K562 (cell line): ENCODE measurements at regions not wholly inside any gene's neighbourhood (a gene's known extent, or its start where the extent isn't known, plus 50 kb on each side); places are given as distances from the start of the nearest gene placed in this dataset.

ENCODE experiments used
- ATAC-seq: fragments of 200-7000 bp; cut with Tn5 transposase; 3 replicates; pipeline ENCODE4 v1.9.1; 2020; ENCODE audit warnings: moderate library complexity
- BruUV-seq: library from RNA; stranded (reverse); fragments of 400-500 nt; replicated peaks from 2 replicates; lab custom pipeline; 2021; lab: Mats Ljungman, UMichigan
- CTCF ChIA-PET: fragments of 300-600 bp; formaldehyde crosslinking; extraction: SDS; loops from one replicate; lab custom pipeline; 2021; ENCODE audit warnings: low intra/inter-chr PET ratio; lab: Yijun Ruan, JAX
- POLR2A ChIA-PET: fragments of 300-600, 350-650 bp; sonication (Branson Sonifier 250); formaldehyde crosslinking; extraction: SDS; loops from one replicate; lab custom pipeline; 2021; ENCODE audit warnings: antibody characterized with exemption, inconsistent platforms; lab: Yijun Ruan, JAX
- DNase-seq, 4 experiments: peaks; one replicate each; pipeline versions ENCODE4 v3.0.0 to v3.0.0-alpha.2; 2011 to 2018; ENCODE audit warnings: low spot score in 3 of 4, mixed read lengths in 3 of 4; ENCODE audit errors: extremely low read depth in 1 of 4
- FAIRE-seq: peaks from 2 replicates; lab custom pipeline; 2011; peaks lifted over from hg19 to GRCh38; lab: Jason Lieb, UNC
- H2AFZ ChIP-seq: 2 replicates; pipeline ENCODE4 v1.6.0; 2011; ENCODE audit warnings: low read depth, low read length, control low read depth, inconsistent platforms
- H3K27ac ChIP-seq: fragments of 200-600 bp; 3 replicates; pipeline ENCODE4 v1.8.0; 2011; ENCODE audit warnings: low read depth, mild to moderate bottlenecking, control low read depth, inconsistent platforms, low read length, moderate library complexity, mixed read lengths; ENCODE audit errors: extremely low read depth
- H3K27me3 ChIP-seq, 2 experiments: fragments of 300-600 bp in 1 of 2; 2 replicates in 1 of 2; 3 replicates in 1 of 2; pipeline versions ENCODE4 v1.6.0 to v1.8.0; 2011; ENCODE audit warnings: inconsistent platforms in 2 of 2, low read length in 2 of 2, mild to moderate bottlenecking in 1 of 2, mixed read lengths in 1 of 2, moderate library complexity in 1 of 2; ENCODE audit not compliant: control insufficient read depth in 2 of 2, insufficient read depth in 2 of 2
- H3K36me3 ChIP-seq: fragments of 300-600 bp; 3 replicates; pipeline ENCODE4 v1.8.0; 2011; ENCODE audit warnings: mild to moderate bottlenecking, low read length, inconsistent platforms; ENCODE audit not compliant: control insufficient read depth, insufficient read depth
- H3K4me1 ChIP-seq, 2 experiments: fragments of 200-600 bp in 1 of 2; replicated peaks in 1 of 2; 2 replicates in 1 of 2; 3 replicates in 1 of 2; pipeline versions ENCODE4 v1.5.1 to v1.8.0; 2011; ENCODE audit warnings: inconsistent platforms in 2 of 2, low read length in 2 of 2, mild to moderate bottlenecking in 1 of 2, mixed read lengths in 1 of 2, moderate library complexity in 1 of 2; ENCODE audit not compliant: control insufficient read depth in 2 of 2, insufficient read depth in 2 of 2
- H3K4me2 ChIP-seq: 2 replicates; pipeline ENCODE4 v1.6.1; 2011; ENCODE audit warnings: low read length, control low read depth, inconsistent platforms, mixed read lengths; ENCODE audit not compliant: insufficient read depth
- H3K4me3 ChIP-seq: fragments of 200-600 bp; sonication (generic), shearing (Covaris generic); 2 replicates; pipeline ENCODE4 v1.5.1; 2016; ENCODE audit warnings: control low read depth, inconsistent platforms
- H3K79me2 ChIP-seq: fragments of 200-600 bp; 3 replicates; pipeline ENCODE4 v1.8.0; 2011; ENCODE audit warnings: low read length, inconsistent platforms; ENCODE audit not compliant: control insufficient read depth, insufficient read depth
- H3K9ac ChIP-seq, 2 experiments: 2 replicates each; pipeline versions ENCODE4 v1.6.0 to v1.6.1; 2011; ENCODE audit warnings: low read depth in 2 of 2, low read length in 2 of 2, control low read depth in 1 of 2, inconsistent platforms in 1 of 2, mild to moderate bottlenecking in 1 of 2, mixed read lengths in 1 of 2; ENCODE audit not compliant: insufficient read depth in 1 of 2
- H3K9me1 ChIP-seq: one replicate; pipeline ENCODE4 v1.6.0; 2011; ENCODE audit warnings: inconsistent platforms, mild to moderate bottlenecking, low read length, moderate library complexity; ENCODE audit not compliant: control insufficient read depth, insufficient read depth
- H3K9me3 ChIP-seq: replicated peaks from 2 replicates; pipeline ENCODE4 v1.5.1; 2011; ENCODE audit warnings: low read depth, low read length, inconsistent platforms; ENCODE audit not compliant: control insufficient read depth, insufficient read depth
- H4K20me1 ChIP-seq: replicated peaks from 2 replicates; pipeline ENCODE4 v1.6.1; 2011; ENCODE audit warnings: low read length, inconsistent platforms, mixed read lengths; ENCODE audit not compliant: control insufficient read depth, insufficient read depth
- BRF1 ChIP-seq: IDR thresholded peaks from 3 replicates; pipeline ENCODE4 v1.6.1; 2011; ENCODE audit warnings: borderline replicate concordance, mild to moderate bottlenecking; ENCODE audit not compliant: insufficient read length; ENCODE audit errors: extremely low read depth
- CEBPG ChIP-seq, 3 experiments: fragments of 200-800 bp in 1 of 3; sonication (Bioruptor generic) in 1 of 3; sonication (generic) in 1 of 3; formaldehyde crosslinking in 1 of 3; IDR thresholded peaks in 2 of 3; conservative IDR thresholded peaks in 1 of 3; 2 replicates each; pipeline versions ENCODE4 v1.6.1 to v1.8.0; 2016 to 2022; ENCODE audit warnings: missing compliant biosample characterization in 2 of 3, missing genetic modification characterization in 2 of 3, mild to moderate bottlenecking in 1 of 3, missing genetic modification reagents in 1 of 3
- ELF1 ChIP-seq: fragments of 200-800 bp; sonication (Bioruptor generic); IDR thresholded peaks from 2 replicates; pipeline ENCODE4 v1.6.1; 2016; ENCODE audit warnings: missing genetic modification characterization, missing compliant biosample characterization
- FOXM1 ChIP-seq, 2 experiments: fragments of 450-650 bp in 1 of 2; sonication (generic) in 1 of 2; formaldehyde crosslinking in 1 of 2; IDR thresholded peaks; 2 replicates each; pipeline versions ENCODE4 v1.6.1 to v1.9.0; 2017 to 2022; ENCODE audit warnings: low read depth in 2 of 2, mild to moderate bottlenecking in 2 of 2, missing genetic modification reagents in 1 of 2, moderate library complexity in 1 of 2
- NFE2 ChIP-seq: IDR thresholded peaks from 2 replicates; pipeline ENCODE4 v1.6.1; 2014; ENCODE audit warnings: antibody characterized with exemption, low read depth
- RHOXF2B ChIP-seq: fragments of 250-450 bp; sonication (Bioruptor Pico); conservative IDR thresholded peaks from 2 replicates; pipeline ENCODE4 v1.5.1; 2021
- SIX5 ChIP-seq, 2 experiments: IDR thresholded peaks; 2 replicates each; pipeline ENCODE4 v1.6.1; 2011; ENCODE audit warnings: low read length in 2 of 2, borderline replicate concordance in 1 of 2, low read depth in 1 of 2, mild to moderate bottlenecking in 1 of 2, moderate library complexity in 1 of 2; ENCODE audit not compliant: insufficient read depth in 1 of 2
- SP2 ChIP-seq: IDR thresholded peaks from 2 replicates; pipeline ENCODE4 v1.6.1; 2011; ENCODE audit warnings: mild to moderate bottlenecking, low read depth, low read length, moderate library complexity; ENCODE audit not compliant: poor library complexity, severe bottlenecking; ENCODE audit errors: extremely low read depth
- SREBF1 ChIP-seq: fragments of 150-350 bp; IDR thresholded peaks from 2 replicates; pipeline ENCODE4 v1.6.1; 2014; ENCODE audit warnings: antibody characterized with exemption, low read depth, low read length, borderline replicate concordance
- ZFX ChIP-seq: sonication (generic); formaldehyde crosslinking; IDR thresholded peaks from 2 replicates; pipeline ENCODE4 v1.8.0; 2022; ENCODE audit warnings: mild to moderate bottlenecking, missing genetic modification reagents, moderate library complexity
- ZNF23 ChIP-seq: fragments of 250-450 bp; sonication (Bioruptor Pico); IDR thresholded peaks from 2 replicates; pipeline ENCODE4 v1.4.0; 2020; ENCODE audit warnings: mild to moderate bottlenecking
- WGBS: fragments of 100-300 bp; shearing (Covaris generic); methylation state at CpG from one replicate; pipeline ENCODE4 v1.1.6; 2016; ENCODE audit warnings: low coverage, mixed read lengths; ENCODE audit not compliant: insufficient coverage; ENCODE audit errors: missing lambda C conversion rate; 5-methylcytosine and 5-hydroxymethylcytosine counted together
- in situ Hi-C: fragments of 300-500 bp; cut with MboI; formaldehyde crosslinking; loops from 4 replicates; pipeline ENCODE4 v1.15.0; 2018; ENCODE audit warnings: inconsistent platforms, mixed read lengths
- intact Hi-C: fragments of 100-400 bp; cut with micrococcal nuclease; formaldehyde crosslinking; loops from 2 replicates; pipeline ENCODE4 v1.14.2; 2022
- TF ChIP-seq, protein P1 (sequence below), 2 experiments: fragments of 200-800 bp in 1 of 2; sonication (Bioruptor generic) in 1 of 2; sonication (generic) in 1 of 2; formaldehyde crosslinking in 1 of 2; IDR thresholded peaks in 1 of 2; conservative IDR thresholded peaks in 1 of 2; 2 replicates each; pipeline versions ENCODE4 v1.5.0 to v1.6.1; 2016 to 2020; ENCODE audit warnings: missing compliant biosample characterization in 1 of 2, missing genetic modification characterization in 1 of 2, missing genetic modification reagents in 1 of 2
- TF ChIP-seq, protein P2 (sequence below): fragments of 450-650 bp; formaldehyde crosslinking; IDR thresholded peaks from 2 replicates; pipeline ENCODE4 v1.4.0; 2022; ENCODE audit warnings: missing genetic modification characterization
- TF ChIP-seq, protein P3 (sequence below): fragments of 250-450 bp; sonication (Bioruptor Pico); IDR thresholded peaks from 2 replicates; pipeline ENCODE4 v1.4.0; 2020; ENCODE audit warnings: mild to moderate bottlenecking, moderate library complexity, borderline replicate concordance

DNA sequence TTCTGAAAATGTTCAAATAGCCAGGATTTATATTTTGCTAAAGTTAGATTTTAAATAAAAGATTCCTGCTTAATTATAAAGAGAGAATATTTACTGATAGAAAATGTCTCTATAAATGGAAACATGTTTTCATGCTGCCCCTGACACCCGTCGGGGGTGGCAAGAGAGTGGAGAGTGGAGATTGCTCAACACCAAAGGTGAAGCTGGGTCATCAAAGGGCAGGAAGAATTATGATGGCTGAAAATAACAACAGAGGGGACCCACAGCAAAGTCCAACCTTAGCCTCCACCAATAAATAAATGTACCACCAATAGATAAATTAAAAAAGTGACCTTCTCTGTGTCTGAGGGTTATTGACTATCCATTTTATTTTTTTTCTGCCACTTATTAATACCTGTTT, 326.8 kb upstream of the GYPC start:
- intact Hi-C loops (no loop called here), in situ Hi-C loops (no loop called here)
- Histone ChIP-seq H3K79me2 (no peaks in the 10 kb centered on the region), H3K36me3 (no peaks in the 10 kb centered on the region), H2AFZ (no peak overlapping the region), H3K9ac (no peak overlapping the region), H3K27me3 (no peaks in the 10 kb centered on the region; a peak in 1 of 5 replicates), H3K4me2 (no peak overlapping the region), H3K9me1 (no peaks in the 10 kb centered on the region), H3K27ac (no peak overlapping the region), H3K4me1 (no peaks in the 10 kb centered on the region), H3K4me3 (no peak overlapping the region), H3K9me3 (no peaks in the 10 kb centered on the region), H4K20me1 (no peaks in the 10 kb centered on the region)
- BruUV-seq = no TSS peak
- ATAC-seq = no peak
- 8% methylated on average over 2 of the region's 2 CpGs for WGBS
- CTCF ChIA-PET = no interaction called here
- TF ChIP-seq BRF1 = no peak
- no peak for TF ChIP-seq SREBF1
- TF ChIP-seq SP2 = no peak
- TF ChIP-seq, protein P1, sequence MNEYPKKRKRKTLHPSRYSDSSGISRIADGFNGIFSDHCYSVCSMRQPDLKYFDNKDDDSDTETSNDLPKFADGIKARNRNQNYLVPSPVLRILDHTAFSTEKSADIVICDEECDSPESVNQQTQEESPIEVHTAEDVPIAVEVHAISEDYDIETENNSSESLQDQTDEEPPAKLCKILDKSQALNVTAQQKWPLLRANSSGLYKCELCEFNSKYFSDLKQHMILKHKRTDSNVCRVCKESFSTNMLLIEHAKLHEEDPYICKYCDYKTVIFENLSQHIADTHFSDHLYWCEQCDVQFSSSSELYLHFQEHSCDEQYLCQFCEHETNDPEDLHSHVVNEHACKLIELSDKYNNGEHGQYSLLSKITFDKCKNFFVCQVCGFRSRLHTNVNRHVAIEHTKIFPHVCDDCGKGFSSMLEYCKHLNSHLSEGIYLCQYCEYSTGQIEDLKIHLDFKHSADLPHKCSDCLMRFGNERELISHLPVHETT (CRISPR knock-in tag; conservative IDR thresholded peaks at IDR 0.05 in 1 of 2, IDR thresholded peaks at IDR 0.05 in 1 of 2) = no peak
- TF ChIP-seq ELF1 (tag) = no peak
- no peak for TF ChIP-seq SIX5 (IDR thresholded peaks at IDR 0.05; ENCODE audit: borderline replicate concordance in 1 of 2, insufficient read depth in 1 of 2, low read depth in 1 of 2, low read length in 2 of 2)
- no peak for TF ChIP-seq FOXM1 (IDR thresholded peaks at IDR 0.05; ENCODE audit: low read depth)
- TF ChIP-seq FOXM1 (CRISPR knock-in tag; IDR thresholded peaks at IDR 0.05; ENCODE audit: low read depth) = no peak
- TF ChIP-seq RHOXF2B = no peak
- no peak for TF ChIP-seq CEBPG (CRISPR knock-in tag; IDR thresholded peaks at IDR 0.05)
- no peak for TF ChIP-seq CEBPG (tag; conservative IDR thresholded peaks at IDR 0.05 in 1 of 2, IDR thresholded peaks at IDR 0.05 in 1 of 2)
- TF ChIP-seq, protein P2, sequence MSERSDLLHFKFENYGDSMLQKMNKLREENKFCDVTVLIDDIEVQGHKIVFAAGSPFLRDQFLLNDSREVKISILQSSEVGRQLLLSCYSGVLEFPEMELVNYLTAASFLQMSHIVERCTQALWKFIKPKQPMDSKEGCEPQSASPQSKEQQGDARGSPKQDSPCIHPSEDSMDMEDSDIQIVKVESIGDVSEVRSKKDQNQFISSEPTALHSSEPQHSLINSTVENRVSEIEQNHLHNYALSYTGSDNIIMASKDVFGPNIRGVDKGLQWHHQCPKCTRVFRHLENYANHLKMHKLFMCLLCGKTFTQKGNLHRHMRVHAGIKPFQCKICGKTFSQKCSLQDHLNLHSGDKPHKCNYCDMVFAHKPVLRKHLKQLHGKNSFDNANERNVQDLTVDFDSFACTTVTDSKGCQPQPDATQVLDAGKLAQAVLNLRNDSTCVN (CRISPR knock-in tag) = no peak
- TF ChIP-seq, protein P3, sequence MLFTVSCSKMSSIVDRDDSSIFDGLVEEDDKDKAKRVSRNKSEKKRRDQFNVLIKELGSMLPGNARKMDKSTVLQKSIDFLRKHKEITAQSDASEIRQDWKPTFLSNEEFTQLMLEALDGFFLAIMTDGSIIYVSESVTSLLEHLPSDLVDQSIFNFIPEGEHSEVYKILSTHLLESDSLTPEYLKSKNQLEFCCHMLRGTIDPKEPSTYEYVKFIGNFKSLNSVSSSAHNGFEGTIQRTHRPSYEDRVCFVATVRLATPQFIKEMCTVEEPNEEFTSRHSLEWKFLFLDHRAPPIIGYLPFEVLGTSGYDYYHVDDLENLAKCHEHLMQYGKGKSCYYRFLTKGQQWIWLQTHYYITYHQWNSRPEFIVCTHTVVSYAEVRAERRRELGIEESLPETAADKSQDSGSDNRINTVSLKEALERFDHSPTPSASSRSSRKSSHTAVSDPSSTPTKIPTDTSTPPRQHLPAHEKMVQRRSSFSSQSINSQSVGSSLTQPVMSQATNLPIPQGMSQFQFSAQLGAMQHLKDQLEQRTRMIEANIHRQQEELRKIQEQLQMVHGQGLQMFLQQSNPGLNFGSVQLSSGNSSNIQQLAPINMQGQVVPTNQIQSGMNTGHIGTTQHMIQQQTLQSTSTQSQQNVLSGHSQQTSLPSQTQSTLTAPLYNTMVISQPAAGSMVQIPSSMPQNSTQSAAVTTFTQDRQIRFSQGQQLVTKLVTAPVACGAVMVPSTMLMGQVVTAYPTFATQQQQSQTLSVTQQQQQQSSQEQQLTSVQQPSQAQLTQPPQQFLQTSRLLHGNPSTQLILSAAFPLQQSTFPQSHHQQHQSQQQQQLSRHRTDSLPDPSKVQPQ (CRISPR knock-in tag) = no peak
- TF ChIP-seq ZNF23 = no peak
- TF ChIP-seq ZFX = no peak
- TF ChIP-seq NFE2 = no peak
- DNase-seq = no peak
- no peak for FAIRE-seq
- POLR2A ChIA-PET = interaction anchor here (1.0 kb wide), 1 partner anchor 9 kb away, joined by 3 read pairs; no protein-coding TSS in a partner anchor
